ENCODE measurements at regions not wholly inside any gene's neighbourhood (a gene's known extent, or its start where the extent isn't known, plus 50 kb on each side); places are given as distances from the start of the nearest gene placed in this dataset.
A peak's percentile ranks its signal among the peaks of the same experiment; 100 is the strongest.

DNA sequence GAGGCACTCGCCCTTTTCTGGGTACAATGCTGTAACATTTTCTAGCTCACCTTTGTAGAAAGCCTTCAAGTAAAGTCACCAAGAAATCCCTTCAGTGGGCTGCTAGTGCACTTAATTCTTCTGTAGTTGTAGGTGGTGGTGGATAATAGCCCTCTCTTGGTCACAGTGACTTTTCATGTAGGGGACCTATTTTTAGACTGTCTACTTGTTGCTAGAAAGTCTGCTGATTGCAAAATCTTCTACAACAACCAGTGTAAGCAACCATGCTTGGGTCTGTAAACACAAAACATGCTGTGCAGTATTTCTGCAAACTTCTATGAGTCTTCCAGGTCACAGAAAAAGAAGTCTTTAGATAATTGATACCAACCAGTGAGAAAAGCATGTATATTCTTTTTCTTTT is 55.6 kb downstream of the PBDC1 start:
- no peak for DNase-seq (ENCODE audit: low read depth, low spot score)

GRCh38 chrX:76248901-76249300 is 76.0 kb downstream of the PBDC1 start:
- DNase-seq (ENCODE audit: low read depth, low spot score) = no peak

- peak; percentile 55 for DNase-seq (ENCODE audit: low read depth, low spot score)
These were observed 80.6 kb downstream of the PBDC1 start for GRCh38 chrX:76253432-76253831.

- peak; percentile 82 for DNase-seq (ENCODE audit: low read depth, low spot score)
These were observed 106.1 kb downstream of the PBDC1 start for GRCh38 chrX:76279007-76279406.
